Endothelial cell of umbilical vein (primary cell): ENCODE measurements at regions not wholly inside any gene's neighbourhood (a gene's known extent, or its start where the extent isn't known, plus 50 kb on each side); places are given as distances from the start of the nearest gene placed in this dataset.

Source experiments
- CTCF ChIP-seq, 2 donors: IDR thresholded peaks; 1 replicate in 1 of 2; 2 replicates in 1 of 2; pipeline ENCODE4 v1.5.1; 2011; ENCODE audit warnings: low read length in 2 of 2, mild to moderate bottlenecking in 2 of 2, moderate library complexity in 2 of 2, control low read depth in 1 of 2, inconsistent platforms in 1 of 2, low read depth in 1 of 2; ENCODE audit not compliant: insufficient read depth in 1 of 2; ENCODE audit errors: extremely low read depth in 1 of 2
- EZH2 ChIP-seq: IDR thresholded peaks from 2 replicates; pipeline ENCODE4 v1.6.1; 2012; ENCODE audit warnings: borderline replicate concordance, low read depth, mild to moderate bottlenecking, moderate library complexity, low read length, inconsistent platforms; ENCODE audit not compliant: severe bottlenecking
- JUN ChIP-seq: IDR thresholded peaks from 2 replicates; pipeline ENCODE4 v1.6.1; 2011; ENCODE audit warnings: borderline replicate concordance, low read depth; ENCODE audit not compliant: insufficient read length, insufficient read depth
- POLR2A ChIP-seq: IDR thresholded peaks from 2 replicates; pipeline ENCODE4 v1.6.1; 2012; ENCODE audit warnings: low read depth, mild to moderate bottlenecking, control low read depth, low read length

- TF ChIP-seq CTCF (IDR thresholded peaks at IDR 0.05; ENCODE audit: extremely low read depth in 1 of 2, insufficient read depth in 1 of 2, low read depth in 1 of 2, low read length in 2 of 2) (no peak), POLR2A (no peak), JUN (no peak), EZH2 (no peak)
These were observed 326.1 kb upstream of the TSHZ3 start for GRCh38 chr19:31675193-31675913.
